NOMO-1 treated with DMSO at 0.1 percent for 48 hours (cell line): ENCODE measurements at regions not wholly inside any gene's neighbourhood (a gene's known extent, or its start where the extent isn't known, plus 50 kb on each side); places are given as distances from the start of the nearest gene placed in this dataset.
"Not testable (repeated sequence)": the region's sequence is repeated elsewhere in the genome, so short reads cannot be mapped to it uniquely, and the experiment has no call there.

ENCODE experiments used
- DNase-seq: peaks from one replicate; lab custom pipeline; 2025; ENCODE audit not compliant: unreplicated experiment; lab: John Stamatoyannopoulos, UW

GRCh38 chr1:146883190-146883589 is 54.9 kb upstream of the NBPF12 start:
- not testable (repeated sequence) for DNase-seq

DNA sequence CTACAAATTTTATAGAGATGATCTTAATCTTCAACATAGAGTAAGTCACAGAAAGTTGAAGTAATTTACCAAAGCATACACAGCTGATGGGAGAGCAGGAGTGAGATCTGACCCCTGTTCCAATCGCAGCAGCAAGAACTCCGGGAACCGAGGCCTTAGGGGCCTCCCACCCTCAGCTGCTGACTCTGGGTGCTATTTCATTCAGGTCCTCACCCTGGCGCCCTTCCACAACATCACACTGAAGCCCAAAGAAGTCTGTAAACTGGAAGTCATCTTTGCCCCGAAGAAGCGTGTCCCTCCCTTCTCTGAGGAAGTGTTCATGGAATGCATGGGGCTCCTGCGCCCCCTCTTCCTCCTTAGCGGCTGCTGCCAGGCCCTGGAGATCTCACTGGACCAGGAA is 57.0 kb upstream of the NBPF12 start:
- not testable (repeated sequence) for DNase-seq

GRCh38 chr1:146863799-146864319 is 74.3 kb upstream of the NBPF12 start:
- DNase-seq, result not testable (repeated sequence)

DNA sequence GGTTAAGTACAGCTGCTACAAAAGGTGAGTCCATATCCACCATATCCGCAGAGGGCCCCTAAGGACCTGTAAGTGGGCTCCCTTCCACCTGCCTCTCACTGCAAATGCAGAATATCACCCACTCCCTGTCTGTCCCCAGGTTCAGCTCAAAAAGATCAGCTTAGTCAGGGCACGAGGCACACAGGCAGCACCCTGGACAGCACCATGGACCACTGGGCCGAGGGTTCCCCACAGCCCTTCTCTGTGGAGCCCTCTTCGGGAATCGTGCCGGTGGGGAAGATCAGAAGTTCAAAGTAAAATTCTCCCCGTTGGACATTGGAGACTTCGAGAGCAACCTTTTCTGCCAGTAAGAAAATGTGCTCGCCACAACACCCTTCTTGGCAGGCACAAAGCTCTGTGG is 85.0 kb upstream of the NBPF12 start:
- DNase-seq, result not testable (repeated sequence)

DNA sequence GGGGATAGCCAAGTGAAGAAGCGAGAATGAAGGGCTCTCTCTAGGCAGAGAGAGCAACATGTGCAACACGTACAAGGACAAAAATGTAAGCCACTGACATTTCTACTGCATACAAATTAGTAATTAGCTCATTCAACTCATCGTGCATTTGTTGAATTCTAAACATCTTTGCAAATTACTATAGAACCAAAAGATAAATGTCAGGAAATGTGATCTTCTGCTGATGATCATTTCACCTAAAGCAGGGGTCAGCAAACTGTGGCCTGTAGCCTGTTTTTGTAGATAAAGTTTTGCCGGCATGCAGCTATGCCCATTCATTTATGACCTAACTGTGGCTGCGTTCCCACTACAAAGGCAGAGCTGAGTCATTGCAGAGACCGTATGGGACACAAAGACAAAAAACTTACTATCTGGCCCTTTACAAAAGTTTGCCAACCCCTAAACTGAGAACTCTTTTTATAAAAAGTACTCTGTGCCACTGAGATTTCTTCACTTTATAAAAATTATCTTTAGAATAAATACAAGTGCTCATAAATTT is 87.7 kb upstream of the NBPF12 start:
- DNase-seq, result not testable (repeated sequence)

DNA sequence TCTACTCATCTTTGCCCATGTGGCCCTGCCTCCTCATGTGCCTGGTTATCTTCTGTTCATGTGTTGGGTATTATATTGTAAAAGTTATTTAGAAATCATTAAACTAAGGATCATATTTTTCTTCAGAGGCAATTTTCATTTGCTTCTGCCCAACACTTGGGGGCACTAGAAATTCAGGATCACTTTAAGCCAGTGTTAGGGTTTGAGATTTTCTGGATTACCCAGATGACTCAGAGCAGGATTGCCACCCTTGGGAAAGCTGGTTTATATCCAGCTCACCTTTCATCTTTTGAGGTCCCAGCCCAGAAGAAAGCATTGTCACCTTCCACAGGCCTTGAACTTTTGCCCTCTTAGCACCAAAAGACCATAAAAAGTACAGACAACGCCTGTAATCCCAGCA is 99.4 kb upstream of the NBPF12 start:
- not testable (repeated sequence) for DNase-seq

GRCh38 chr1:146826957-146827356 is 111.2 kb upstream of the NBPF12 start:
- not testable (repeated sequence) for DNase-seq

- not testable (repeated sequence) for DNase-seq
Observed at GRCh38 chr1:146794236-146794635, 143.9 kb upstream of the NBPF12 start.

- DNase-seq, result not testable (repeated sequence)
Observed at GRCh38 chr1:146792725-146793124, 145.4 kb upstream of the NBPF12 start.

DNA sequence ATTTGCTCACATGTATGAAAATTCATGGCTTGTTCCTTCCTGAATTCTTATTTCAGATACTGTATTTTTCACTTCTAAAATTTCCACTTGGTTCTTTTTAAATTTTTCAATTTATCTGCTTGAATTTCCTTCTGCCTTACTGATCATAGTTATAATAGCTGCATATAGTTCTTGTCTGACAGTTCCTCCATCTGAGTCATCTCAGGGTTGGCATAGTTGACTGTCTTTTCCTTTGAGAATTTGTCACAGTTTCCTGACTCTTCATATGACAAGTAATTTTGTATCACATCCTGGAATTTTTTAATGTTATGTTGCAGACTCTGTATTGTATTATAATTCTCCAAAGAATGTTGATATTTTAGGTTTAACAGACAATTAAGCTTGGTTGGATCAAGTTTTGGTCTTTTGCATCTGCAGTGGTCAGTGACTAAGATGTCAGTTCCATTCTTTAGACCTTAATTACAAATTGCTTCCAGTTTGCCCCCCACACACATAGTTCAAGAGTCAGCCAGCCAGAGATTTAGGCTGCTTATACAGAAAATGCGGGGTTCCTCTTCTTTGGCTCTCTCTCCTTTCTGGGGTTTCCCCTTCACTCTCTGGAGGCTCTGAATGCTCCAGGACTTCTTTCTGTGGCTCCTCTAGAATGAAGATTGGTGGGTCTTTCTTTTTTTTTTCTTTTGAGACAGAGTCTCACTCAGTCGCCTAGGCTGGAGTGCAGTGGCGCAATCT is 153.7 kb upstream of the NBPF12 start:
- not testable (repeated sequence) for DNase-seq

GRCh38 chr1:146781235-146781634 is 156.9 kb upstream of the NBPF12 start:
- not testable (repeated sequence) for DNase-seq

DNA sequence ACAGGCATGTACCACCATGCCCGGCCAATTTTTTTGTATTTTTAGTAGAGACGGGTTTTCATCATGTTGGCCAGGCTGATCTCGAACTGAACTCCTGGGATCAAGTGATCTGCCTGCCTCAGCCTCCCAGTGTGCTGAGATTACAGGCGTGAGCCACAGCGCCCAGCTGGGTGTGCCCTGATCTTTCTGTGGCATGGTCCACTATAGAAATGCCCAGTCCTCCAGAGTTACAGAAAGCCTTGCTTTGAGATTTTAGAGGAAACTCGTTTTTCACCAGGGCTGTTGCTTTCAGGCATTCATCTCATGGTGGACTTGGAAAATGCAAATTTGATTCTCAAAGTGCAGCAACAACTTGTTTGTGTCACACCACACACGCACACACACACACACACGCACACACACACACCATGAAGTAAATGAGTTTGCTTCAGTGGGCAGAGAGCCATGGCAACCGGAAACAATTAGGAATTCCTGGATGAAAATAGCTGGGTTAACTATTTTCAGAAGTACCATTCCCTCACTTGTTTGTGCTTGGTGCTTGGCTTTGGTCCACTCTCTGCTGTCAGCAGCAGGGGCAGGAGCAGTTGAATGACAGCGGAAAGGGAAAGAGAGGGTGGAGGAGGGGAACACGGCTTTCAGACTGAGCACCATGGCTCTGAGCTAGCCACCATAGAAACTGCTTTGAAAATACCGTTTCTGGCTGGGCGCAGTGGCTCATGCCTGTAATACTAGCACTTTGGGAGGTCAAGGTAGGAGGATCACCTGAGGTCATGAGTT is 160.1 kb upstream of the NBPF12 start:
- DNase-seq, result not testable (repeated sequence)

DNA sequence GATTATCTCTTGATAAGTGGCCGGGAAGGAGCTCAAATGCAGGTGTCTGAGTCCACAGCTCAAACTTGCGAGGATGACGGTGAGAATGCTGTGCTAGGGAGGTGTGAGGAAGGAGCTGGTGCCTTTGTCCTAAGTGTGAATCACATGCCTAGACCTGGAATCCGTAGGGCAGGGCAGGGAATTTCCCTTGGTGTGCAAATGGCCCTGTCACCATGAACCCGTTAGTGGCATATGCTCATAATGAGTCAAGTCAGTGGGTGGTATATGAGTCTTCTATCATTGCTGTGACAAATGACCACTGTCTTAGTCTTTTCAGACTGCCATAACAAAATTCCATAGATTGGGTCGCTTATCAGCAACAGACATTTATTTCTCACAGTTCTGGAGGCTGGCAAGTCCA is 163.1 kb upstream of the NBPF12 start:
- DNase-seq, result not testable (repeated sequence)

DNA sequence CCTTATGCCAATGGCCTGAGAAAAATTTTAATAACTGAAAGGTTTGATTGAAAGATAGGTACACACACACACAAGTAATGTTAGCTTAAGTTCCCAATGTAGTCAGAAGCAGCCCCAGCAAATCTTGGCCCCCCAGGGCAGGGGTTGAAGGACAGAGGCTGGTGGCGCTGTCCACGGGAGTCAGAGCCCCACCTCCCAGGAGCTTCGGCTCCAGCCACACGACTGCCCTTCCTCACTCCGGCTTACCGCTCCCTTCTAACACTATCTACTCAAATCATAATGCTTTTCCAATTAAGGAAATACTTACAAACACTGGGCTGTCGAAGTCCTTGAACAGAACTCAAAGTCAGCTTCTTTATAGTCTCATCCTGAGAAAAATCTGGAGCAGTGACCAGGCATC is 163.9 kb upstream of the NBPF12 start:
- not testable (repeated sequence) for DNase-seq

DNA sequence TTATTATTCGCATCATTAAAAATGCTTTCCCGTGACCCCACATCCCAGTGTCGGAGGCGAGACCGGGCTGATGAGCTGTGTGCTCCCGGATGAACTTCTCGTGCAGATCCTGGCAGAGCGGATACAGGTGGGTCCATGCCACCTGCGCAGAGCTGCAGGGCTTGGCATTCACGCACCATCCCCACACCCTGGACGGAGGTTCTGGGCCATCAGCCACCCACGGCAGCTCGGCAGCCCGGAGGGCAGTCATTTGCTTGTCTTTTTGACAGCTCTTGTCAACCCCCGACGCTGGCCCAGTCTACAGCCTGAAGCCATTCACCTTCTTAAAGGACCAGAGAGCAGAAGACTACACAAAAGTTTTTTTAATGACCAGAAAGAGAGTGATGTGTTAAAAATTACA is 166.7 kb upstream of the NBPF12 start:
- DNase-seq, result not testable (repeated sequence)

- DNase-seq, result not testable (repeated sequence)
Observed at GRCh38 chr1:146770998-146771397, 167.1 kb upstream of the NBPF12 start.

GRCh38 chr1:146763234-146763633 is 174.9 kb upstream of the NBPF12 start:
- DNase-seq, result not testable (repeated sequence)

DNA sequence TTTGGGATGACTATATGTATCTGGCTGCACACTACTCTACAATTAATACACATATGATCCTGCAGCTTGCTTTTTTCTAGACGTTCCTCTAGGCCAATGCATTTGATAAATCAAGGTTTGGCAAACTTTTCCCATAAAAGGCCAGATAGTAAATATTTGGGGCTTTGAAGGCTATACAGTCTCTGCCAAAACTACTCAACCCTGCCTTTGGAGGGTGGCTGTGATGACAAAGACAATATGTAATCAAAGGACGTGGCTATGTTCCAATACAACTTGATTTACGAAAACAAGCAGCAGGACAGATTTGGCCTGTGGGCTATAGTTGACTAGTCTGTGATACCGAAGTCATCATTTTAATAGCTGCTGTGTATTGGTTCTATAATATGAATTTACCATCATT is 181.3 kb upstream of the NBPF12 start:
- DNase-seq, result not testable (repeated sequence)

- not testable (repeated sequence) for DNase-seq
Observed at GRCh38 chr1:146748686-146749085, 189.4 kb upstream of the NBPF12 start.

DNA sequence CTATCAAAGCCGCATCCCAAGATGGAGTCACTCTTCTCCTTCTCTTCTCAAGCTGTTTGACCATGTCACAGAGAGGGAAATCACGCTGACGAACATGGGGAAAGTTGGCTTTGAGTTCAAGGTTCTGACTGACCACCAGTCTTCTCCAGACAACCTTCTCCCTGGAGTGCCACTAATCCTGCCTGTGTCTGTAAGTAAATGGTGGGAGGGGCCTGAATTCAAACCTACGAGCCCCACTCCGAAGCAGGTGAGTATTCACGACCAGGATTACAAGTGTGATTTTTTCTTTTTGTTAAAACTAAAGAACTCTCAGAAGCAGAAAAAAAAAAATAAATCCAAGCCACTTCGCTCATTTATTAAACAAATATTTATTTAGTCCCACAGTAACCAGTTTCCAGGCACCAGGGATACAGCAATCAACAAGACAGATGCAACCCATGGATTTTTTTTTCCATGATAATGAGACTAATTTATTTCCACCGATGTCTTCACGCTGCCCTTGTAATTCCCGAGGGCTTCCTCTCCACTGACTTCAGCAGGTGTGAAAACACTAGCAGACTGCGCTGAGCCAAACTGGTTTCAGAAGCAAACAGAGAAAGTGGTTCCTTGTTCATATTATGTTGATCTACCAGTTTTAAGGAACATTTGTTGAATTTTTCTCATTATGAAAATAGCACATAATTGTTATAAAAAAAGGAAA is 206.0 kb upstream of the NBPF12 start:
- DNase-seq, result not testable (repeated sequence)
